Loucy (cell line): ENCODE measurements at regions not wholly inside any gene's neighbourhood (a gene's known extent, or its start where the extent isn't known, plus 50 kb on each side); places are given as distances from the start of the nearest gene placed in this dataset.

Experiments used
- H2AFZ ChIP-seq: fragments of 200-600 bp; sonication (generic); 2 replicates; pipeline ENCODE4 v1.6.0; 2016; ENCODE audit warnings: antibody characterized with exemption, mild to moderate bottlenecking, low read length, moderate library complexity
- H3F3A ChIP-seq: fragments of 200-600 bp; 2 replicates; pipeline ENCODE4 v1.6.0; 2016; ENCODE audit warnings: antibody characterized with exemption, low read depth, mild to moderate bottlenecking
- H3K27me3 ChIP-seq: fragments of 200-600 bp; sonication (generic); 2 replicates; pipeline ENCODE4 v1.6.1; 2014; ENCODE audit warnings: low read length, mild to moderate bottlenecking; ENCODE audit not compliant: insufficient read depth, poor library complexity, severe bottlenecking
- H3K36me3 ChIP-seq: fragments of 200-600 bp; sonication (generic); 2 replicates; pipeline ENCODE4 v1.6.1; 2016; ENCODE audit warnings: low read length; ENCODE audit not compliant: insufficient read depth
- H3K4me1 ChIP-seq: fragments of 200-600 bp; sonication (generic); 2 replicates; pipeline ENCODE4 v1.5.1; 2014; ENCODE audit warnings: low read length, mild to moderate bottlenecking; ENCODE audit not compliant: insufficient read depth, poor library complexity, severe bottlenecking
- H3K4me2 ChIP-seq: fragments of 200-600 bp; sonication (generic); 2 replicates; pipeline ENCODE4 v1.6.0; 2014; ENCODE audit warnings: antibody characterized with exemption, low read length, low read depth, mild to moderate bottlenecking; ENCODE audit not compliant: poor library complexity, severe bottlenecking
- H3K4me3 ChIP-seq: fragments of 200-600 bp; sonication (generic); 2 replicates; pipeline ENCODE4 v1.5.1; 2014; ENCODE audit warnings: low read length, mild to moderate bottlenecking, mixed read lengths; ENCODE audit not compliant: poor library complexity, severe bottlenecking
- H3K79me2 ChIP-seq: fragments of 200-600 bp; sonication (generic); 2 replicates; pipeline ENCODE4 v1.6.1; 2014; ENCODE audit warnings: low read length; ENCODE audit not compliant: insufficient read depth
- H3K9ac ChIP-seq: fragments of 200-600 bp; sonication (generic); 2 replicates; pipeline ENCODE4 v1.6.0; 2014; ENCODE audit warnings: mild to moderate bottlenecking, low read depth, low read length, moderate library complexity; ENCODE audit not compliant: poor library complexity, severe bottlenecking
- H3K9me2 ChIP-seq: fragments of 200-600 bp; sonication (generic); replicated peaks from 2 replicates; pipeline ENCODE4 v1.6.1; 2016; ENCODE audit warnings: low read depth, low read length, mixed read lengths
- H3K9me3 ChIP-seq: fragments of 200-600 bp; sonication (generic); 2 replicates; pipeline ENCODE4 v1.6.1; 2014; ENCODE audit warnings: mild to moderate bottlenecking, antibody characterized with exemption, low read length, low read depth; ENCODE audit not compliant: insufficient read depth
- H4K20me1 ChIP-seq: fragments of 200-600 bp; sonication (generic); 2 replicates; pipeline ENCODE4 v1.6.0; 2014; ENCODE audit warnings: antibody characterized with exemption, low read length, mild to moderate bottlenecking; ENCODE audit not compliant: insufficient read depth, poor library complexity, severe bottlenecking
- EZH2phosphoT487 ChIP-seq: fragments of 200-600 bp; IDR thresholded peaks from 2 replicates; pipeline ENCODE4 v1.6.1; 2018; ENCODE audit warnings: antibody characterized with exemption, mild to moderate bottlenecking, moderate library complexity, borderline replicate concordance
- TF ChIP-seq, protein P1 (sequence below): fragments of 200-600 bp; sonication (generic); conservative IDR thresholded peaks from 2 replicates; pipeline ENCODE4 v1.5.1; 2014; ENCODE audit warnings: mild to moderate bottlenecking, antibody characterized with exemption, low read length

DNA sequence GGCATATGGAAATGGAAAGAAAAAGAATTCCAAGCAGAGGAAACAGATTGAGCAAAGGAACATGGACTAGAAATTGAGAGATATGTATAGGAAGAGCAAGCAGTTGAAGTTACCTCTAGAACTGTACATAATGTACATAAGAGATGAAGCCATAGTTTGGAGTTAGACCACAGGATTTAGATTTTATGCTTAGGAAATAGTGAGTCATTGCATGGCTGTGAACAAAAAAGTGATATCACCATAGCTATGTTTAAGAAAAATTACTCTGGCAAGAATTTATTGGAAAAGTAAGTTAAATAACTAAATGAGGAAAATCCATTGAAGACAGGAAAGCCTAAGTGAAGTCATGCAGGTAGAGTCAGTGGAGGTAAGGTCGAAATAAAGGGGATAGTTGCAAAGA is 99.4 kb upstream of the GALNT5 start:
- H3K36me3 ChIP-seq: no peaks in the 10 kb centered on the region
- no peak overlapping the region for H2AFZ ChIP-seq
- no peak overlapping the region for H3K4me3 ChIP-seq
- TF ChIP-seq EZH2phosphoT487: no peak
- TF ChIP-seq, protein P1, sequence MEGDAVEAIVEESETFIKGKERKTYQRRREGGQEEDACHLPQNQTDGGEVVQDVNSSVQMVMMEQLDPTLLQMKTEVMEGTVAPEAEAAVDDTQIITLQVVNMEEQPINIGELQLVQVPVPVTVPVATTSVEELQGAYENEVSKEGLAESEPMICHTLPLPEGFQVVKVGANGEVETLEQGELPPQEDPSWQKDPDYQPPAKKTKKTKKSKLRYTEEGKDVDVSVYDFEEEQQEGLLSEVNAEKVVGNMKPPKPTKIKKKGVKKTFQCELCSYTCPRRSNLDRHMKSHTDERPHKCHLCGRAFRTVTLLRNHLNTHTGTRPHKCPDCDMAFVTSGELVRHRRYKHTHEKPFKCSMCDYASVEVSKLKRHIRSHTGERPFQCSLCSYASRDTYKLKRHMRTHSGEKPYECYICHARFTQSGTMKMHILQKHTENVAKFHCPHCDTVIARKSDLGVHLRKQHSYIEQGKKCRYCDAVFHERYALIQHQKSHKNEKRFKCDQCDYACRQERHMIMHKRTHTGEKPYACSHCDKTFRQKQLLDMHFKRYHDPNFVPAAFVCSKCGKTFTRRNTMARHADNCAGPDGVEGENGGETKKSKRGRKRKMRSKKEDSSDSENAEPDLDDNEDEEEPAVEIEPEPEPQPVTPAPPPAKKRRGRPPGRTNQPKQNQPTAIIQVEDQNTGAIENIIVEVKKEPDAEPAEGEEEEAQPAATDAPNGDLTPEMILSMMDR: no peak
- no peak overlapping the region for H3K9ac ChIP-seq
- no peaks in the 10 kb centered on the region for H3F3A ChIP-seq
- no peaks in the 10 kb centered on the region for H3K9me3 ChIP-seq
- H3K9me2 ChIP-seq: 0 out of 2 replicates have a peak, but pooled peaks cover 5% of the 10 kb centered on the region
- H4K20me1 ChIP-seq: no peaks in the 10 kb centered on the region
- H3K27me3 ChIP-seq: no peaks in the 10 kb centered on the region
- no peak overlapping the region for H3K4me2 ChIP-seq
- H3K4me1 ChIP-seq: no peaks in the 10 kb centered on the region
- no peaks in the 10 kb centered on the region for H3K79me2 ChIP-seq

GRCh38 chr2:157159221-157159934 is 98.1 kb upstream of the GALNT5 start:
- Histone ChIP-seq H2AFZ (no peak overlapping the region), H3K9me3 (no peaks in the 10 kb centered on the region), H3K9ac (no peak overlapping the region), H3K36me3 (no peaks in the 10 kb centered on the region), H4K20me1 (no peaks in the 10 kb centered on the region), H3K4me3 (no peak overlapping the region), H3K4me2 (no peak overlapping the region), H3F3A (no peaks in the 10 kb centered on the region), H3K79me2 (no peaks in the 10 kb centered on the region), H3K9me2 (0 out of 2 replicates have a peak, but pooled peaks cover 5% of the 10 kb centered on the region), H3K4me1 (no peaks in the 10 kb centered on the region), H3K27me3 (no peaks in the 10 kb centered on the region)
- TF ChIP-seq, protein P1: no peak

- Histone ChIP-seq H2AFZ (no peak overlapping the region), H3K4me1 (no peaks in the 10 kb centered on the region), H3K27me3 (no peaks in the 10 kb centered on the region), H3F3A (no peaks in the 10 kb centered on the region), H3K36me3 (no peaks in the 10 kb centered on the region), H3K79me2 (no peaks in the 10 kb centered on the region), H3K4me3 (no peak overlapping the region), H3K9ac (no peak overlapping the region), H3K4me2 (no peak overlapping the region), H3K9me2 (0 out of 2 replicates have a peak, but pooled peaks cover 5% of the 10 kb centered on the region), H4K20me1 (no peaks in the 10 kb centered on the region), H3K9me3 (no peaks in the 10 kb centered on the region)
- TF ChIP-seq, protein P1: no peak
- no peak for TF ChIP-seq EZH2phosphoT487
These were observed 97.4 kb upstream of the GALNT5 start for GRCh38 chr2:157160111-157160510.
